ENCODE measurements at regions not wholly inside any gene's neighbourhood (a gene's known extent, or its start where the extent isn't known, plus 50 kb on each side); places are given as distances from the start of the nearest gene placed in this dataset.
"Not testable (repeated sequence)": the region's sequence is repeated elsewhere in the genome, so short reads cannot be mapped to it uniquely, and the experiment has no call there.

DNA sequence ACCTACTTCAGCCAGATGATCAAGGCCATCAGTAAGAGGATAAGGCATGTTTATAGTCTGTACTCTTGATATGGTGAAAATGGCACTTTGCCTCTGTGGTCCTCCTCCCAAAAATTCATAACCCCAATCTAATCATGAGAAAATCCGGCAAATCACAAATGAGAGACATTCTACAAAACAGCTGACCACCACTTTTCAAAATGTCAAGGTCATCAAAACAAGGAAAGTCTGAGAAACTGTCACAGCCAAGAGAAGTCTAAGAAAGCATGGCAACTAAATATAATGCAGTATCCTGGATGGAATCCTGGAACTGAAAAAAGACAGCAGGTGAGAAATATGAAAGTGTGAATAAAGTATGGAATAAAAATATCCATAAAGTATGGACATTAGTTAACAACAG is 226.6 kb upstream of the INTU start:
- DNase-seq (no peak), ATAC-seq (no peak)
- TF ChIP-seq, protein P1, sequence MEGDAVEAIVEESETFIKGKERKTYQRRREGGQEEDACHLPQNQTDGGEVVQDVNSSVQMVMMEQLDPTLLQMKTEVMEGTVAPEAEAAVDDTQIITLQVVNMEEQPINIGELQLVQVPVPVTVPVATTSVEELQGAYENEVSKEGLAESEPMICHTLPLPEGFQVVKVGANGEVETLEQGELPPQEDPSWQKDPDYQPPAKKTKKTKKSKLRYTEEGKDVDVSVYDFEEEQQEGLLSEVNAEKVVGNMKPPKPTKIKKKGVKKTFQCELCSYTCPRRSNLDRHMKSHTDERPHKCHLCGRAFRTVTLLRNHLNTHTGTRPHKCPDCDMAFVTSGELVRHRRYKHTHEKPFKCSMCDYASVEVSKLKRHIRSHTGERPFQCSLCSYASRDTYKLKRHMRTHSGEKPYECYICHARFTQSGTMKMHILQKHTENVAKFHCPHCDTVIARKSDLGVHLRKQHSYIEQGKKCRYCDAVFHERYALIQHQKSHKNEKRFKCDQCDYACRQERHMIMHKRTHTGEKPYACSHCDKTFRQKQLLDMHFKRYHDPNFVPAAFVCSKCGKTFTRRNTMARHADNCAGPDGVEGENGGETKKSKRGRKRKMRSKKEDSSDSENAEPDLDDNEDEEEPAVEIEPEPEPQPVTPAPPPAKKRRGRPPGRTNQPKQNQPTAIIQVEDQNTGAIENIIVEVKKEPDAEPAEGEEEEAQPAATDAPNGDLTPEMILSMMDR (IDR thresholded peaks at IDR 0.05), result no peak
- intact Hi-C loops (cut with DNase I), result no loop called here
- H3K36me3 ChIP-seq (ENCODE audit: insufficient read depth in 1 of 2, low read depth in 1 of 2), result no peaks in the 10 kb centered on the region
- 47 to 78% (median 51%) methylated on average over 1 of the region's 1 CpG for WGBS, 3 donors
- H3K27me3 ChIP-seq (ENCODE audit: insufficient read depth in 3 of 3, low read length in 2 of 3), result no peaks in the 10 kb centered on the region
- no peak overlapping the region for H3K27ac ChIP-seq
- no peaks in the 10 kb centered on the region for H3K4me1 ChIP-seq
- no peaks in the 10 kb centered on the region for H3K9me3 ChIP-seq
- H3K4me3 ChIP-seq, result no peak overlapping the region

GRCh38 chr4:127407572-127407971 is 225.2 kb upstream of the INTU start:
- H3K9me3 ChIP-seq; ATAC-seq; DNase-seq; H3K36me3 ChIP-seq (ENCODE audit: insufficient read depth in 1 of 2, low read depth in 1 of 2); H3K4me1 ChIP-seq; H3K27me3 ChIP-seq (ENCODE audit: insufficient read depth in 3 of 3, low read length in 2 of 3); H3K27ac ChIP-seq; intact Hi-C loops (cut with DNase I); H3K4me3 ChIP-seq: not testable (repeated sequence)
- WGBS, 3 donors, result 75 to 84% (median 82%) methylated on average over 9 of the region's 9 CpGs

- TF ChIP-seq, protein P1 (IDR thresholded peaks at IDR 0.05), result no peak
- Histone ChIP-seq H3K9me3 (no peaks in the 10 kb centered on the region), H3K4me3 (no peak overlapping the region), H3K27me3 (ENCODE audit: insufficient read depth in 3 of 3, low read length in 2 of 3) (no peaks in the 10 kb centered on the region), H3K36me3 (ENCODE audit: insufficient read depth in 1 of 2, low read depth in 1 of 2) (no peaks in the 10 kb centered on the region), H3K4me1 (no peaks in the 10 kb centered on the region), H3K27ac (no peak overlapping the region)
- DNase-seq (peak; percentile 23 to 58), ATAC-seq (peak in 1 of 4 donors; percentile 46)
- intact Hi-C loops (cut with DNase I), result no loop called here
- WGBS, 3 donors, result 63 to 66% (median 64%) methylated on average over 3 of the region's 3 CpGs
Observed at GRCh38 chr4:127410201-127410600, 222.6 kb upstream of the INTU start.

GRCh38 chr4:127410644-127411043 is 222.1 kb upstream of the INTU start:
- H3K4me3 ChIP-seq, result no peak overlapping the region
- no peak for DNase-seq
- ATAC-seq, result no peak
- H3K27me3 ChIP-seq (ENCODE audit: insufficient read depth in 3 of 3, low read length in 2 of 3), result no peaks in the 10 kb centered on the region
- intact Hi-C loops (cut with DNase I), result no loop called here
- WGBS, 3 donors, result 43 to 65% (median 44%) methylated on average over 2 of the region's 2 CpGs
- H3K9me3 ChIP-seq, result no peaks in the 10 kb centered on the region
- H3K4me1 ChIP-seq, result no peaks in the 10 kb centered on the region
- H3K27ac ChIP-seq, result no peak overlapping the region
- no peaks in the 10 kb centered on the region for H3K36me3 ChIP-seq (ENCODE audit: insufficient read depth in 1 of 2, low read depth in 1 of 2)
- TF ChIP-seq, protein P1 (IDR thresholded peaks at IDR 0.05), result no peak

- Histone ChIP-seq H3K27me3 (ENCODE audit: insufficient read depth in 3 of 3, low read length in 2 of 3) (no peaks in the 10 kb centered on the region), H3K9me3 (no peaks in the 10 kb centered on the region), H3K4me1 (no peaks in the 10 kb centered on the region), H3K4me3 (no peak overlapping the region), H3K36me3 (ENCODE audit: insufficient read depth in 1 of 2, low read depth in 1 of 2) (no peaks in the 10 kb centered on the region), H3K27ac (no peak overlapping the region)
- ATAC-seq (no peak), DNase-seq (no peak)
- 63 to 67% (median 64%) methylated on average over 2 of the region's 2 CpGs for WGBS, 3 donors
- TF ChIP-seq, protein P1 (IDR thresholded peaks at IDR 0.05), result no peak
- intact Hi-C loops (cut with DNase I), result no loop called here
Observed at GRCh38 chr4:127414951-127415606, 217.7 kb upstream of the INTU start.

Data from psoas muscle (tissue), 7 donors.